Keratinocyte (primary cell): ENCODE measurements at regions not wholly inside any gene's neighbourhood (a gene's known extent, or its start where the extent isn't known, plus 50 kb on each side); places are given as distances from the start of the nearest gene placed in this dataset.

Source experiments
- DNase-seq: peaks from one replicate; pipeline ENCODE4 v3.0.0-alpha.2; 2011; ENCODE audit warnings: low read depth, missing footprints, low spot score
- FAIRE-seq: peaks from 2 replicates; lab custom pipeline; 2011; peaks lifted over from hg19 to GRCh38; lab: Jason Lieb, UNC
- H2AFZ ChIP-seq: 2 replicates; pipeline ENCODE4 v1.6.0; 2012; ENCODE audit warnings: low read length, control low read depth, inconsistent platforms; ENCODE audit not compliant: control insufficient read depth
- H3K27ac ChIP-seq: 2 replicates; pipeline ENCODE4 v1.5.1; 2011; ENCODE audit warnings: low read length; ENCODE audit not compliant: control insufficient read depth, insufficient read depth
- H3K27me3 ChIP-seq: 3 replicates; pipeline ENCODE4 v1.6.0; 2011; ENCODE audit warnings: low read length; ENCODE audit not compliant: control insufficient read depth, insufficient read depth; ENCODE audit errors: extremely low read depth
- H3K36me3 ChIP-seq, 2 experiments: 2 replicates in 1 of 2; 3 replicates in 1 of 2; pipeline ENCODE4 v1.5.1; 2011; ENCODE audit warnings: low read length in 2 of 2, mild to moderate bottlenecking in 1 of 2; ENCODE audit not compliant: control insufficient read depth in 2 of 2, insufficient read depth in 2 of 2; ENCODE audit errors: extremely low read depth in 1 of 2
- H3K4me1 ChIP-seq: 3 replicates; pipeline ENCODE4 v1.5.1; 2011; ENCODE audit warnings: low read length; ENCODE audit not compliant: control insufficient read depth, insufficient read depth; ENCODE audit errors: extremely low read depth
- H3K4me2 ChIP-seq: 3 replicates; pipeline ENCODE4 v1.6.0; 2011; ENCODE audit warnings: low read depth, low read length; ENCODE audit not compliant: control insufficient read depth, insufficient read depth; ENCODE audit errors: extremely low read depth
- H3K4me3 ChIP-seq, 3 experiments: fragments of 200-600 bp in 1 of 3; sonication (generic) in 1 of 3; 2 replicates in 2 of 3; 3 replicates in 1 of 3; pipeline ENCODE4 v1.5.1; 2011 to 2016; ENCODE audit warnings: low read length in 3 of 3, mild to moderate bottlenecking in 3 of 3, control low read depth in 2 of 3, inconsistent platforms in 1 of 3, low read depth in 1 of 3, mixed read lengths in 1 of 3, mixed run types in 1 of 3, moderate library complexity in 1 of 3; ENCODE audit not compliant: control insufficient read depth in 2 of 3, insufficient read depth in 2 of 3; ENCODE audit errors: extremely low read depth in 1 of 3
- H3K79me2 ChIP-seq: 2 replicates; pipeline ENCODE4 v1.6.0; 2012; ENCODE audit warnings: low read length; ENCODE audit not compliant: control insufficient read depth, insufficient read depth
- H3K9ac ChIP-seq: 3 replicates; pipeline ENCODE4 v1.6.0; 2011; ENCODE audit warnings: low read length; ENCODE audit not compliant: control insufficient read depth, insufficient read depth; ENCODE audit errors: extremely low read depth
- H3K9me1 ChIP-seq: 3 replicates; pipeline ENCODE4 v1.6.0; 2011; ENCODE audit warnings: low read length; ENCODE audit not compliant: control insufficient read depth, insufficient read depth; ENCODE audit errors: extremely low read depth
- H3K9me3 ChIP-seq: 2 replicates; pipeline ENCODE4 v1.5.1; 2012; ENCODE audit warnings: low read depth, low read length; ENCODE audit not compliant: control insufficient read depth
- H4K20me1 ChIP-seq: 3 replicates; pipeline ENCODE4 v1.6.0; 2011; ENCODE audit warnings: low read length; ENCODE audit not compliant: control insufficient read depth, insufficient read depth; ENCODE audit errors: extremely low read depth
- EZH2 ChIP-seq: IDR thresholded peaks from one replicate; pipeline ENCODE4 v1.6.1; 2012; ENCODE audit warnings: inconsistent platforms, mild to moderate bottlenecking, low read length, moderate library complexity
- dilution Hi-C: fragments of 300-500 bp; cut with MboI; formaldehyde crosslinking; loops from one replicate; pipeline ENCODE4 v1.7.0; 2020; ENCODE audit warnings: low sequenced_read_pairs; ENCODE audit not compliant: extremely low pct_ligation_motif_present
- TF ChIP-seq, protein P1 (sequence below), 3 experiments: IDR thresholded peaks in 1 of 3; conservative IDR thresholded peaks in 1 of 3; optimal IDR thresholded peaks in 1 of 3; 2 replicates in 2 of 3; 3 replicates in 1 of 3; pipeline versions ENCODE3 to v1.5.1; 2011; ENCODE audit warnings: low read length in 3 of 3, mild to moderate bottlenecking in 3 of 3, moderate library complexity in 2 of 3, control low read depth in 1 of 3, inconsistent platforms in 1 of 3; ENCODE audit not compliant: insufficient read depth in 2 of 3; ENCODE audit errors: extremely low read depth in 1 of 3

DNA sequence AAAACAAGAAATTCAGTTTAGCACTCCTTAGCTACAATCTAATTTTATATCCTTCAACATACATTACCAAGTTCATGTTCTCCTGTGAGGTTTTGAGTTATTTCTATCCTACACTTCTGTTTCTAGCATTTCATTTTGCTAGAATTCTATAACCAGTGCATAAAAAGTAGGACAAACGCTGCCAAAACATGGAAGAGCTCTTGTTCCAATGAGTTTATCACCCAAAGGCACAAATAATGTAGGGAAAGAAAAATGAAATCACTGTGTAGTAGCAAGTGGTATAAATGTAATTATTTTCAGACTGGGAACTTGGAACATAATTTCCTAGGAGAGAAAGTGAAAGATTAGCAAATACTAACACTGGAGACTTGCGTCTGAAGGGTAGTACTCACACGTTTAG lies 413.3 kb upstream of the NRSN1 start:
- no peak for TF ChIP-seq EZH2
- TF ChIP-seq, protein P1, sequence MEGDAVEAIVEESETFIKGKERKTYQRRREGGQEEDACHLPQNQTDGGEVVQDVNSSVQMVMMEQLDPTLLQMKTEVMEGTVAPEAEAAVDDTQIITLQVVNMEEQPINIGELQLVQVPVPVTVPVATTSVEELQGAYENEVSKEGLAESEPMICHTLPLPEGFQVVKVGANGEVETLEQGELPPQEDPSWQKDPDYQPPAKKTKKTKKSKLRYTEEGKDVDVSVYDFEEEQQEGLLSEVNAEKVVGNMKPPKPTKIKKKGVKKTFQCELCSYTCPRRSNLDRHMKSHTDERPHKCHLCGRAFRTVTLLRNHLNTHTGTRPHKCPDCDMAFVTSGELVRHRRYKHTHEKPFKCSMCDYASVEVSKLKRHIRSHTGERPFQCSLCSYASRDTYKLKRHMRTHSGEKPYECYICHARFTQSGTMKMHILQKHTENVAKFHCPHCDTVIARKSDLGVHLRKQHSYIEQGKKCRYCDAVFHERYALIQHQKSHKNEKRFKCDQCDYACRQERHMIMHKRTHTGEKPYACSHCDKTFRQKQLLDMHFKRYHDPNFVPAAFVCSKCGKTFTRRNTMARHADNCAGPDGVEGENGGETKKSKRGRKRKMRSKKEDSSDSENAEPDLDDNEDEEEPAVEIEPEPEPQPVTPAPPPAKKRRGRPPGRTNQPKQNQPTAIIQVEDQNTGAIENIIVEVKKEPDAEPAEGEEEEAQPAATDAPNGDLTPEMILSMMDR (optimal IDR thresholded peaks at IDR 0.05 in 1 of 3, IDR thresholded peaks at IDR 0.05 in 1 of 3, conservative IDR thresholded peaks at IDR 0.05 in 1 of 3; ENCODE audit: extremely low read depth in 1 of 3, insufficient read depth in 2 of 3, low read length in 3 of 3): no peak
- Histone ChIP-seq H3K9me3 (no peaks in the 10 kb centered on the region), H2AFZ (no peak overlapping the region), H3K4me2 (no peak overlapping the region), H3K9ac (no peak overlapping the region), H3K79me2 (no peaks in the 10 kb centered on the region), H3K36me3 (no peaks in the 10 kb centered on the region), H3K27me3 (no peaks in the 10 kb centered on the region), H4K20me1 (no peaks in the 10 kb centered on the region), H3K4me3 (no peak overlapping the region), H3K9me1 (no peaks in the 10 kb centered on the region), H3K27ac (no peak overlapping the region), H3K4me1 (no peaks in the 10 kb centered on the region)
- dilution Hi-C loops: no loop called here
- FAIRE-seq (no peak), DNase-seq (no peak)

DNA sequence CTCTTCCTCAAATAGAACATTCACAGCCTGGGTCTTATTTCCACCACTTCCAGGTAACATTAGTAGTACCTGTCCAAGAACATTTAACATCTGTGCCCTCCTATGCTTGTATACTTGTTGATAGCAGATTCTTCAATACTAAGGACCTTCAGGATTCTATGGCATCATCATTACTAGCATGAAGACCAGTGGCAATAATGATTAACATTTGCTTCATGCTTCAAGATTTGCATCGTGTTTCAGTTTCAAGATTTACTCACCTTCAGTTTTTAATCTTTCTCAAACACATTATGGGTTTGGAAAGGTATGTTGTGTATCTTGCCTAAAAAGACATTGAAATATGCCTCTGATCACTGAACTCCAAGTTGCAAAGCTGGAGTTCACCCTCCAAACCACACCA lies 412.8 kb upstream of the NRSN1 start:
- no peaks in the 10 kb centered on the region for H3K4me1 ChIP-seq
- H3K9me3 ChIP-seq: no peaks in the 10 kb centered on the region
- H3K9ac ChIP-seq: no peak overlapping the region
- H3K27me3 ChIP-seq: no peaks in the 10 kb centered on the region
- H3K27ac ChIP-seq: no peak overlapping the region
- no peak for TF ChIP-seq EZH2
- TF ChIP-seq, protein P1 (optimal IDR thresholded peaks at IDR 0.05 in 1 of 3, IDR thresholded peaks at IDR 0.05 in 1 of 3, conservative IDR thresholded peaks at IDR 0.05 in 1 of 3; ENCODE audit: extremely low read depth in 1 of 3, insufficient read depth in 2 of 3, low read length in 3 of 3): no peak
- H3K4me3 ChIP-seq: no peak overlapping the region
- no peak overlapping the region for H3K4me2 ChIP-seq
- dilution Hi-C loops: no loop called here
- no peaks in the 10 kb centered on the region for H3K79me2 ChIP-seq
- H3K36me3 ChIP-seq: no peaks in the 10 kb centered on the region
- DNase-seq (no peak), FAIRE-seq (no peak)
- no peaks in the 10 kb centered on the region for H3K9me1 ChIP-seq
- no peaks in the 10 kb centered on the region for H4K20me1 ChIP-seq
- no peak overlapping the region for H2AFZ ChIP-seq
